HG02571 (cell line): ENCODE measurements at regions not wholly inside any gene's neighbourhood (a gene's known extent, or its start where the extent isn't known, plus 50 kb on each side); places are given as distances from the start of the nearest gene placed in this dataset.
"Not testable (repeated sequence)": the region's sequence is repeated elsewhere in the genome, so short reads cannot be mapped to it uniquely, and the experiment has no call there.

ENCODE experiments used
- ATAC-seq: cut with Tn5 transposase; IDR thresholded peaks from one replicate; pipeline ENCODE4 v1.9.1; 2021; ENCODE audit warnings: mild to moderate bottlenecking, moderate library complexity; ENCODE audit not compliant: unreplicated experiment

GRCh38 chr7:10507032-10507431 lies 466.6 kb upstream of the PHF14 start:
- no peak for ATAC-seq

GRCh38 chr7:10521306-10521705 lies 452.4 kb upstream of the PHF14 start:
- ATAC-seq, result no peak

- ATAC-seq, result not testable (repeated sequence)
Measured at GRCh38 chr7:10533429-10533828, 440.2 kb upstream of the PHF14 start.

- ATAC-seq, result no peak
Measured at GRCh38 chr7:10536561-10536960, 437.1 kb upstream of the PHF14 start.

GRCh38 chr7:10537764-10538163 lies 435.9 kb upstream of the PHF14 start:
- no peak for ATAC-seq

GRCh38 chr7:10557375-10557774 lies 416.3 kb upstream of the PHF14 start:
- no peak for ATAC-seq

- ATAC-seq, result no peak
Measured at GRCh38 chr7:10560497-10560896, 413.2 kb upstream of the PHF14 start.

- ATAC-seq, result no peak
Measured at GRCh38 chr7:10568891-10569290, 404.8 kb upstream of the PHF14 start.

- no peak for ATAC-seq
Measured at GRCh38 chr7:10571759-10572158, 401.9 kb upstream of the PHF14 start.

- no peak for ATAC-seq
Measured at GRCh38 chr7:10577866-10578374, 395.8 kb upstream of the PHF14 start.

GRCh38 chr7:10579561-10579960 lies 394.1 kb upstream of the PHF14 start:
- ATAC-seq, result no peak

- no peak for ATAC-seq
Measured at GRCh38 chr7:10584886-10585285, 388.8 kb upstream of the PHF14 start.

- no peak for ATAC-seq
Measured at GRCh38 chr7:10588084-10588483, 385.6 kb upstream of the PHF14 start.

GRCh38 chr7:10592604-10593003 lies 381.1 kb upstream of the PHF14 start:
- ATAC-seq, result no peak

GRCh38 chr7:10593080-10593479 lies 380.6 kb upstream of the PHF14 start:
- ATAC-seq, result no peak

- no peak for ATAC-seq
Measured at GRCh38 chr7:10596827-10597226, 376.8 kb upstream of the PHF14 start.

GRCh38 chr7:10604128-10604527 lies 369.5 kb upstream of the PHF14 start:
- no peak for ATAC-seq

- no peak for ATAC-seq
Measured at GRCh38 chr7:10612950-10613349, 360.7 kb upstream of the PHF14 start.

- no peak for ATAC-seq
Measured at GRCh38 chr7:10618953-10619352, 354.7 kb upstream of the PHF14 start.

GRCh38 chr7:10632712-10633111 lies 341.0 kb upstream of the PHF14 start:
- ATAC-seq, result no peak

- no peak for ATAC-seq
Measured at GRCh38 chr7:10634239-10634638, 339.4 kb upstream of the PHF14 start.

GRCh38 chr7:10637991-10638390 lies 335.7 kb upstream of the PHF14 start:
- no peak for ATAC-seq

- ATAC-seq, result no peak
Measured at GRCh38 chr7:10643545-10643944, 330.1 kb upstream of the PHF14 start.

- no peak for ATAC-seq
Measured at GRCh38 chr7:10644849-10645248, 328.8 kb upstream of the PHF14 start.
